Fibroblast of pulmonary artery (primary cell): ENCODE measurements at regions not wholly inside any gene's neighbourhood (a gene's known extent, or its start where the extent isn't known, plus 50 kb on each side); places are given as distances from the start of the nearest gene placed in this dataset.

Source experiments
- DNase-seq: peaks from one replicate; pipeline ENCODE4 v3.0.0-alpha.2; 2010; ENCODE audit warnings: low read depth
- H3K4me3 ChIP-seq: replicated peaks from 2 replicates; pipeline ENCODE4 v1.5.1; 2011; ENCODE audit warnings: low read depth, mild to moderate bottlenecking, control low read depth, low read length, moderate library complexity
- TF ChIP-seq, protein P1 (sequence below): IDR thresholded peaks from 2 replicates; pipeline ENCODE4 v1.5.1; 2011; ENCODE audit warnings: mild to moderate bottlenecking, control low read depth, low read length, inconsistent platforms; ENCODE audit errors: missing control alignments

DNA sequence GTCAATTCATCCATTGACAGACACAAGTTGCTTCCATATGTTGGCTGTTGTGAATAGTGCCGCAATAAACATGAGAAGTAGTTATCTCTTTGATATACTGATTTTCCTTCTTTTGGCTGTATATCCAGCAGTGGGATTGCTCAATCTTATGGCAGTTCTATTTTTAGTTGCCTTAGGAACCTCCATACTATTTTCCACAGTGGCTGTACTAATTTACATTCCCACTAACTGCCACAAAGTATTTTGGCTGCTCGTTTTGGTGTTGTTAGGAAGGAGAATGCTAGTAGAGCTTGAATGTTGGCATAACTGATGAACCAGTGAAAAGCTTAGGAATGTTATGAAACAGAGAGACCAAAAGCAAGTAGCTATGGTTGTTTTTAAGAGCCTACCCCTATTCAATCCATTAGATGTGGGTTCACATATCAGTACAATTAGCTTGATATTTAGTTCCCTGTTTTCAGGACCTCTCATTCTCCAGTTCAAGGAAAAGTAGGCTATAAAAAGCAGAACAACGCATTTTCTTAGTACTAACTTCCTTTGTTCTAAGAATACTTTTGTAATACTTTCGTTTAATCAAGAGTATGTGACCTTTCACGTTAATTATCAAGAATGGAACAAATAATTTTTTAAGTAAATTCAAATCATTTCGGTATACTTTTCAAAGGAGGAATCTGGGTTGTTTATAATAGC is 100.3 kb downstream of the FAS start:
- TF ChIP-seq, protein P1, sequence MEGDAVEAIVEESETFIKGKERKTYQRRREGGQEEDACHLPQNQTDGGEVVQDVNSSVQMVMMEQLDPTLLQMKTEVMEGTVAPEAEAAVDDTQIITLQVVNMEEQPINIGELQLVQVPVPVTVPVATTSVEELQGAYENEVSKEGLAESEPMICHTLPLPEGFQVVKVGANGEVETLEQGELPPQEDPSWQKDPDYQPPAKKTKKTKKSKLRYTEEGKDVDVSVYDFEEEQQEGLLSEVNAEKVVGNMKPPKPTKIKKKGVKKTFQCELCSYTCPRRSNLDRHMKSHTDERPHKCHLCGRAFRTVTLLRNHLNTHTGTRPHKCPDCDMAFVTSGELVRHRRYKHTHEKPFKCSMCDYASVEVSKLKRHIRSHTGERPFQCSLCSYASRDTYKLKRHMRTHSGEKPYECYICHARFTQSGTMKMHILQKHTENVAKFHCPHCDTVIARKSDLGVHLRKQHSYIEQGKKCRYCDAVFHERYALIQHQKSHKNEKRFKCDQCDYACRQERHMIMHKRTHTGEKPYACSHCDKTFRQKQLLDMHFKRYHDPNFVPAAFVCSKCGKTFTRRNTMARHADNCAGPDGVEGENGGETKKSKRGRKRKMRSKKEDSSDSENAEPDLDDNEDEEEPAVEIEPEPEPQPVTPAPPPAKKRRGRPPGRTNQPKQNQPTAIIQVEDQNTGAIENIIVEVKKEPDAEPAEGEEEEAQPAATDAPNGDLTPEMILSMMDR = no peak
- DNase-seq = peak; percentile 65
- H3K4me3 ChIP-seq = no peak overlapping the region

DNA sequence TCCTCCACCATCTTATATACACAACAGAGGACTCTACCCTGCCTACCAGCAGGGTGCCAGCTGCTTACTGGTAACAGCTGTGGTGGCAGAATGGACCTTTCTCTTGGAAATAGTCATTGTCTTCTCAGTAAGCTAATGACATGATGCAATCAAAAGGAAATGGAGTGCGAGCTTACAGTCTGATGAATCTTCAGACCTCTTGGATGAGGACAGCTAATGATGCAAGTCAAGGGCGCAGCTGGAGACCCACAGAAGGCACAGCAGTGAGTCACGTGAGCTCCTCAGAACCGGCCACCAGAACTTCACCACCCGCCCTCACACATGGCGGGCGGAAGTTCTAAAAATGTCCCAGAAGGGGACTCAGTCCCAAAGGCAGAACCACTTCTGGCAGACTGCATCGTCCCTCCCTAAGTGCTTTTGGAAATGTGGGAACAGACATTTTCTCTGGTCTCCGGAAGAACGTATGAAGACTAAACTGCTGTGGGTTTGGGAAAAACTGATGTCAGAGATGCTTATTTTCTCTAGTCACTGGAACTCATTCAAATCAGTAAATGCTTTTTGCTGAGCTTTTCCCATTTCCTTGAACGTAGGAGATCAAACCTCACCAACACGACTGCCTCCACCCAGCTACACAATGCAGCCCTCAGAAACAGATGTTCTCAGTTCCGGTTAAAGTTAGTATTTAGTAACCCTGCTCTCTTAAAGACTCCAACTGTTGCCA is 96.4 kb downstream of the FAS start:
- peak; percentile 88 for DNase-seq

DNA sequence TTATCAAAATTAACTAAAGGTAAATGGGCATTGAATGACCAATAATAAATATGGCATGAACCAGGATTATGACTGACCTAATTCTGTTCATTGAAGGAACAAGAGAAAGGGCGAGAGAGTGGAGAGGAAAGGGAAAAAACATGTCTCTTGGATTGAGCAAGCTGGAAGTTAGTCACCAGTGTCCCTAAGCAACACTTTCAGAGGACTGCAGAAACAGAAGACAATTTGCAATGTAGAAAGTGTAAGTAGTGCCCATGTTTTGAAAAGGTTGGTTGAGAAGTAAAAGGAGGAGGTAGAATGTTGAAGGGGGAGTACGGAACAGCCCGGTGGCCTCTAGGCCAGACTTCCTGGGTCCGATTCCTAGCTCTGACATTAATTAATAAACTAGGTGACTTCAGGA is 94.6 kb downstream of the FAS start:
- TF ChIP-seq, protein P1 = no peak
- H3K4me3 ChIP-seq = no peak overlapping the region
- peak; percentile 59 for DNase-seq

More for the DNA sequence above, 96.4 kb downstream of the FAS start:
- H3K4me3 ChIP-seq = no peak overlapping the region
- TF ChIP-seq, protein P1 = no peak

DNA sequence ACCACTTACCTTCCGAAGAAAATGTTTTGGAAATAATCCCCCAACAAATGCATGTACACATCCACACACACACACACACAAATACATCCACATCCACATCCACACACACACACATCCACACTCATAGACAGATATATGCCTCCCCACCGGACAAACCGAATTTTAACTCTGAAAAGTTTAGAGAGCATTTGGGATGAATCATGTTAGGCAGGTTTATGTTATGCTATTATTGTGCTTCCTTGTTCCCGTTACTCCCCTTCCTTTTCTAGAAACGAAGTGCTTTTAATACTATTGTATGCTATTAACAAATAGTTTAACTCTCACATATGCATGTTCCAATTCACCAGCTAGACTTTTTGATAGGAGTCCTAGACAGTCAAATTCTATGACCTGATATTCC is 91.5 kb downstream of the FAS start:
- no peak overlapping the region for H3K4me3 ChIP-seq
- DNase-seq = no peak
- TF ChIP-seq, protein P1 = no peak

DNA sequence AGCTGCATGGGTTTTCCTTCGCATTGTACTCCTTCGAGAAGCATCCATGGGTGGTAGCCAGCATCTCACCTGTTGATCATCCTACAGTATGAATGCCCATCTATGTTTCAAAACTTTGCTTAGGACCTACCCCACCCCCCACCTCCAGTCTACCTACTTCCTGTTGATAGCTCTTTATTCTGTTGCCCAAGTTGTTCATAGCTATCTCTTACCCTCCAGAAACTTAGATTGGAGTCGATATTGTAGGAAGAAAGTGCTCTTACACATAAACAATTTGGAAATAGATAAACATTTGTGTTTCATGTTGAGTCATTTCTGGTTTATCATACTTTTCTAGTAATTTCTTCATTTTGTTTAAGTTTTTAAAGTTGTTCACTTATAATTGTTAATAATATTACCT is 90.1 kb downstream of the FAS start:
- no peak overlapping the region for H3K4me3 ChIP-seq
- TF ChIP-seq, protein P1 = no peak
- DNase-seq = no peak

DNA sequence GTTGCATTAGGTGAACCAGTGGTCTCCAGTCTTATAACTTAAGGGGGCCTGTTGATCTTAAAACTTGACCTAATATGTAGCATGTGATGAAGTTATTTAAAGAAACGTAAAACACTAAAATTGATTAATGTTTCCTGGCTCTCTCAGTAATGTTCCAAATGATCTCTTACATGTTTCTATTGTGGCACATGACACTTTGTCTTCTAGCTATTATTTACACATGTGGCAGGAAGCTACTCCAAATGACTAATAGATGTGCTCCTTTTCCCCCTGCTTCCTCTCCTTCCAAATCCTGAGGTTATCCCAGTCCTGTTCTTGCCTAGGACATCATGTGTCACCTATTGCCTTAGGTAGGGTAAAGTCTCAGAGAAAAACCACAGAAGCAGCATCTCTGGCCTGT is 89.4 kb downstream of the FAS start:
- TF ChIP-seq, protein P1 = no peak
- no peak for DNase-seq
- no peak overlapping the region for H3K4me3 ChIP-seq
